Calu3 (cell line): ENCODE measurements at regions not wholly inside any gene's neighbourhood (a gene's known extent, or its start where the extent isn't known, plus 50 kb on each side); places are given as distances from the start of the nearest gene placed in this dataset.

Experiments
- BruUV-seq: library from RNA; stranded (reverse); fragments of 400-500 nt; replicated peaks from 2 replicates; lab custom pipeline; 2021; lab: Mats Ljungman, UMichigan
- CTCF ChIA-PET: fragments of 300-600 bp; sonication (Branson Sonifier 250); formaldehyde crosslinking; loops from one replicate; lab custom pipeline; 2022; ENCODE audit warnings: antibody characterized with exemption; lab: Charles Lee
- DNase-seq: peaks from one replicate; pipeline ENCODE4 v3.0.0; 2022
- H3K27ac Mint-ChIP-seq: one replicate; pipeline ENCODE4 v1.8.0; 2022; ENCODE audit warnings: mixed read lengths; ENCODE audit not compliant: unreplicated experiment
- H3K27me3 Mint-ChIP-seq: one replicate; pipeline ENCODE4 v1.8.0; 2022; ENCODE audit warnings: mixed read lengths; ENCODE audit not compliant: unreplicated experiment
- H3K36me3 Mint-ChIP-seq: one replicate; pipeline ENCODE4 v1.8.0; 2022; ENCODE audit warnings: mild to moderate bottlenecking, moderate library complexity, mixed read lengths; ENCODE audit not compliant: insufficient read depth, unreplicated experiment
- H3K4me1 Mint-ChIP-seq: one replicate; pipeline ENCODE4 v1.8.0; 2022; ENCODE audit warnings: mild to moderate bottlenecking, low read depth, mixed read lengths; ENCODE audit not compliant: unreplicated experiment
- H3K4me3 Mint-ChIP-seq: one replicate; pipeline ENCODE4 v1.8.0; 2022; ENCODE audit warnings: mild to moderate bottlenecking, low read depth, moderate library complexity, mixed read lengths; ENCODE audit not compliant: unreplicated experiment
- H3K9me3 Mint-ChIP-seq: one replicate; pipeline ENCODE4 v1.8.0; 2022; ENCODE audit warnings: low read depth, mixed read lengths; ENCODE audit not compliant: unreplicated experiment
- CTCF ChIP-seq: fragments of 200-600 bp; IDR thresholded peaks from one replicate; pipeline ENCODE4 v1.8.0; 2022; ENCODE audit warnings: antibody characterized with exemption; ENCODE audit not compliant: unreplicated experiment
- intact Hi-C: fragments of 100-400 bp; cut with micrococcal nuclease; formaldehyde crosslinking; loops from one replicate; pipeline ENCODE4 v1.10.0; 2022; ENCODE audit not compliant: unreplicated experiment

- H3K27me3 Mint-ChIP-seq = no peaks in the 10 kb centered on the region
- DNase-seq = no peak
- no peaks in the 10 kb centered on the region for H3K4me1 Mint-ChIP-seq
- CTCF ChIA-PET = no interaction called here
- no peak for TF ChIP-seq CTCF
- no TSS peak for BruUV-seq
- intact Hi-C loops = no loop called here
- H3K9me3 Mint-ChIP-seq = peaks cover 31% of the 10 kb centered on the region
- no peak overlapping the region for H3K4me3 Mint-ChIP-seq
- no peaks in the 10 kb centered on the region for H3K36me3 Mint-ChIP-seq
- no peak overlapping the region for H3K27ac Mint-ChIP-seq
Measured at GRCh38 chr16:64892835-64893785, 228.8 kb downstream of the CDH11 start.

DNA sequence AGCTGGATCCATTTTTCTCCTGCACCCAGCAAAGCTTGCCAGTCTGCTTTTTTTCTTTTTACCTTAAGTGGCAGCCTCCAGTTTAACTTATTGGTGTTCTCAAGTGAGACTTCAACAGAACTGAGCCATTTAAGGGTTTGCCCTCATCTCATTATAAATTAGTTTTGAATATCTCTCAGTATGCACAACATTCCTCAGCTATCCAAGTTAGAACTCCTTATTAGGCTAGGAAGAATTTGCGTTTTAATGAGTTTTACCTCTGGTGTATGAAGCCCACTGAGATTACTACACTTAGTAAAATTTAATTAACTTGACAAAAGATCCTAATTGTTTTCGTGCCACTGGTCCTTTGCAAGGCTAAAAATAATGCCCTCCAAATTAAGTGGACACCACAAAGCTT, 232.4 kb downstream of the CDH11 start:
- Mint-ChIP-seq H3K4me1 (no peaks in the 10 kb centered on the region), H3K4me3 (no peak overlapping the region), H3K36me3 (no peaks in the 10 kb centered on the region), H3K27ac (no peak overlapping the region), H3K27me3 (no peaks in the 10 kb centered on the region), H3K9me3 (peaks cover 24% of the 10 kb centered on the region)
- CTCF ChIA-PET = no interaction called here
- no peak for DNase-seq
- no peak for TF ChIP-seq CTCF
- BruUV-seq = no TSS peak
- intact Hi-C loops = no loop called here

- DNase-seq = no peak
- TF ChIP-seq CTCF = no peak
- Mint-ChIP-seq H3K36me3 (no peaks in the 10 kb centered on the region), H3K4me3 (no peak overlapping the region), H3K9me3 (peaks cover 28% of the 10 kb centered on the region), H3K27me3 (no peaks in the 10 kb centered on the region), H3K27ac (no peak overlapping the region), H3K4me1 (no peaks in the 10 kb centered on the region)
- CTCF ChIA-PET = no interaction called here
- intact Hi-C loops = no loop called here
- BruUV-seq = no TSS peak
Measured at GRCh38 chr16:64887651-64888050, 234.2 kb downstream of the CDH11 start.

DNA sequence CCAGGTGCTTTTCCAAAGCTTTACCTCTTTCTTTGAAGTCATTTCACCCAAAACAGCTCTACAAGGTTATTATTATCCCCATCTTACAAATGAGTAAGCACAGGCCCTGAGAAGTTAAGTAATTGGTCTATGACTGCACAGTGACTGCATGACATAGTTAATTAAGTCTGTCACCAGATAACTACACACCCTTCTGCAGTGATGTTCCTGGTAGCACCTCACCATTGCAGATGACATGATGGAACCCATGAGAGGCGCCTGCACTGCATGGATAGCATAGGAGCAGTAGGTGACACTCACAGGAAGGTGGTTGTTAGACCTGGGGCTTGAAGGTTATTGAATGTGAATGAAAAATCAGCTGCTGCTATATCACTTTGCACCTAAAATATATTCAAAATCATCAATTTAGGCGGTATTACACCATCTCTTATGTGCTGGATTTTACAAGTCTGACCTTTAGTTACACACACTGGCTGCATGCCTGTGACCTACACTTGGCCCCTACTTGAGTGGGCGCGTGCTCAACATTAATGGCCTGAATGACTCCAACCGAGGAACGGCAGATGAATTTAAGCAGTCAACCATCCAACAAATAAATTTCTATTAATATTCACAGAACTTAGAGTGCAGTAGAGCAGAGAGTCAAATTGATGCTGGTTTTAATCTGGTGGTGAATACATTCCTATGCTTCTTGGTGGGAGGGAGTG, 239.6 kb downstream of the CDH11 start:
- Mint-ChIP-seq H3K36me3 (no peaks in the 10 kb centered on the region), H3K4me1 (no peaks in the 10 kb centered on the region), H3K27ac (no peak overlapping the region), H3K27me3 (no peaks in the 10 kb centered on the region), H3K9me3 (peaks cover 16% of the 10 kb centered on the region), H3K4me3 (no peak overlapping the region)
- intact Hi-C loops = no loop called here
- CTCF ChIA-PET = no interaction called here
- no peak for DNase-seq
- no TSS peak for BruUV-seq
- no peak for TF ChIP-seq CTCF
